ENCODE measurements at regions not wholly inside any gene's neighbourhood (a gene's known extent, or its start where the extent isn't known, plus 50 kb on each side); places are given as distances from the start of the nearest gene placed in this dataset.

DNA sequence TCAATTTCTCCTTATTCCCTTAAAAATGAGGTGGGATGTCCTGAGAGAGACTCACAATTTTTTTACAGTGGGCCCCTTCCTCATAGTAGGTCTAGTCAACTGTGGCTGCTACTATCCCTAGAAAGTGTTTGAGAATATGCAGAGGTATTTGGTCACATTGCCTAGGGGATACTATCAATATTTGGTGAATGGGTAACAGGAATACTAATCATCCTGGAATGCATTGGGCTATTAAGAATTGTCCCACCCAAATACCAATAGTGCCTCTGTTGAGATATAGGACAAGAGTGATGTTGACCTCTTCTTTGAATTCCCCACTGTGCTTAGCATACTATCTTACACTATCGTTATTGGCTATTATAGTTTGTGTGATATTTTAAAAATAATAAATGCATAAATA, 389.4 kb downstream of the DIPK2A start:
- no peaks in the 10 kb centered on the region for H3K27me3 Mint-ChIP-seq
- H3K4me1 Mint-ChIP-seq (ENCODE audit: unreplicated experiment): peaks cover 4% of the 10 kb centered on the region
- no peak overlapping the region for H3K4me3 Mint-ChIP-seq
- no peak overlapping the region for H3K27ac Mint-ChIP-seq
- TF ChIP-seq, protein P1, sequence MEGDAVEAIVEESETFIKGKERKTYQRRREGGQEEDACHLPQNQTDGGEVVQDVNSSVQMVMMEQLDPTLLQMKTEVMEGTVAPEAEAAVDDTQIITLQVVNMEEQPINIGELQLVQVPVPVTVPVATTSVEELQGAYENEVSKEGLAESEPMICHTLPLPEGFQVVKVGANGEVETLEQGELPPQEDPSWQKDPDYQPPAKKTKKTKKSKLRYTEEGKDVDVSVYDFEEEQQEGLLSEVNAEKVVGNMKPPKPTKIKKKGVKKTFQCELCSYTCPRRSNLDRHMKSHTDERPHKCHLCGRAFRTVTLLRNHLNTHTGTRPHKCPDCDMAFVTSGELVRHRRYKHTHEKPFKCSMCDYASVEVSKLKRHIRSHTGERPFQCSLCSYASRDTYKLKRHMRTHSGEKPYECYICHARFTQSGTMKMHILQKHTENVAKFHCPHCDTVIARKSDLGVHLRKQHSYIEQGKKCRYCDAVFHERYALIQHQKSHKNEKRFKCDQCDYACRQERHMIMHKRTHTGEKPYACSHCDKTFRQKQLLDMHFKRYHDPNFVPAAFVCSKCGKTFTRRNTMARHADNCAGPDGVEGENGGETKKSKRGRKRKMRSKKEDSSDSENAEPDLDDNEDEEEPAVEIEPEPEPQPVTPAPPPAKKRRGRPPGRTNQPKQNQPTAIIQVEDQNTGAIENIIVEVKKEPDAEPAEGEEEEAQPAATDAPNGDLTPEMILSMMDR (conservative IDR thresholded peaks at IDR 0.05): no peak
- DNase-seq (ENCODE audit: extremely low spot score, unreplicated experiment): no peak
- peaks cover 8% of the 10 kb centered on the region for H3K9me3 Mint-ChIP-seq
- peaks cover 4% of the 10 kb centered on the region for H3K36me3 Mint-ChIP-seq

DNA sequence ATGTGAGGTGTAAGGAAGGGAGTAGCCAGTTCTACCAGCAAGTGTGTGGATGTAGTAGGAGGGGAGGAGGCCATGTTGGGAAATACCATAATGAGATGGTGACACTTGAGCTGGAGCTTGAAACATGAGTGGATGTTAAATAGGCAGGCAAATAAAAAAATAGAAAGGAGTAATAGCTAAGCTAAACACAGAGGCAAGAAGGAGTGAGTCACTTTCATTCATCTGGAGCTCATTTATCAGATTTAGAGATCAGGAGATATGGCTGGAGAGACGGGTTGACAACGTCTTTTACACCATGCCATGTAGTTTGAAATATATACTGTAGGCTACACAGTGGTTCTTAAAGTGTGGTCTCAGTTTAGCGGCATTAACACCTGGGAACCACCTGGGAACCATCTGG, 390.5 kb downstream of the DIPK2A start:
- H3K27ac Mint-ChIP-seq: peak overlapping the region; percentile 16
- H3K36me3 Mint-ChIP-seq: peaks cover 7% of the 10 kb centered on the region

DNA sequence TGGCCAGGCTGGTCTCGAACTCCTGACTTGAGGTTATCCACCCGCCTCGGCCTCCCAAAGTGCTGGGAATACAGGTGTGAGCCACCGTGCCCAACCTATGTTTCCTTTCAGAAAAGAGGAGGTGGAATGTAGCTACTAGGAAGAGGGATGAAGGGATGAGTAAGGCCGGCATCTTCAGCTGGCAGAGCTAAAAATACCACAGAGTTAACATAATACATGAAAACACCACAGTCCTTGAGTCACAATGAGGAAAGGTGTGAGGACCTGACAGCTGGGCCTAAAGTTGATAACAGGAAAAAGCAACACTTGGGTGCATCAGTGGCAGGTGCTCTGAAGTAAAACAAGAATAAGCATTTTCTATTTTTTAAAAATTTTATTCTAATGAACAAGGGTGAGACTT, 392.2 kb downstream of the DIPK2A start:
- Mint-ChIP-seq H3K27ac (no peak overlapping the region), H3K4me3 (no peak overlapping the region), H3K36me3 (peaks cover 7% of the 10 kb centered on the region), H3K4me1 (ENCODE audit: unreplicated experiment) (peaks cover 4% of the 10 kb centered on the region), H3K9me3 (peaks cover 20% of the 10 kb centered on the region), H3K27me3 (no peaks in the 10 kb centered on the region)
- TF ChIP-seq, protein P1 (conservative IDR thresholded peaks at IDR 0.05): no peak
- DNase-seq (ENCODE audit: extremely low spot score, unreplicated experiment): no peak

More for the DNA sequence above, 390.5 kb downstream of the DIPK2A start:
- DNase-seq (ENCODE audit: extremely low spot score, unreplicated experiment): no peak
- Mint-ChIP-seq H3K9me3 (peaks cover 12% of the 10 kb centered on the region), H3K4me1 (ENCODE audit: unreplicated experiment) (peaks cover 4% of the 10 kb centered on the region), H3K4me3 (no peak overlapping the region), H3K27me3 (no peaks in the 10 kb centered on the region)
- TF ChIP-seq, protein P1 (conservative IDR thresholded peaks at IDR 0.05): no peak

DNA sequence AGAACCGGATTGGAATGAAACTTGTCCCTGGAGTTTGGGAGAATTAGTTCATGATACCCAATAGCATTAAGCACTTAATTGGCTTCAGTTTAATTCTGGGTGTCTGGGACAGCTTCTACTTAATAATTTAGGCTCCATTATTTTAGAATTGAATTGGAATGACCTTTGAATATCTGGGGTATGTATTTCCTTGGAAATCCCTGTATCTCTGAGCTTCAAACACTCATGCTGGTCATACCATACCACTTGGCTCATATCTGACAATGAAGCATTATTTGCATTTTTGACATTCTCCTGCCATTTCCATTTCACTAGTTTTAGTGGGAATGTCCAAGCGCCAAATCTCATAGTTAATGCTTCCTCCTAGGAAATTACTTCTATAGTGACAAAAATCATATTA, 393.1 kb downstream of the DIPK2A start:
- TF ChIP-seq, protein P1 (conservative IDR thresholded peaks at IDR 0.05): no peak
- Mint-ChIP-seq H3K36me3 (peaks cover 7% of the 10 kb centered on the region), H3K27me3 (no peaks in the 10 kb centered on the region), H3K27ac (no peak overlapping the region), H3K4me3 (no peak overlapping the region), H3K9me3 (peaks cover 20% of the 10 kb centered on the region), H3K4me1 (ENCODE audit: unreplicated experiment) (peaks cover 4% of the 10 kb centered on the region)
- no peak for DNase-seq (ENCODE audit: extremely low spot score, unreplicated experiment)

DNA sequence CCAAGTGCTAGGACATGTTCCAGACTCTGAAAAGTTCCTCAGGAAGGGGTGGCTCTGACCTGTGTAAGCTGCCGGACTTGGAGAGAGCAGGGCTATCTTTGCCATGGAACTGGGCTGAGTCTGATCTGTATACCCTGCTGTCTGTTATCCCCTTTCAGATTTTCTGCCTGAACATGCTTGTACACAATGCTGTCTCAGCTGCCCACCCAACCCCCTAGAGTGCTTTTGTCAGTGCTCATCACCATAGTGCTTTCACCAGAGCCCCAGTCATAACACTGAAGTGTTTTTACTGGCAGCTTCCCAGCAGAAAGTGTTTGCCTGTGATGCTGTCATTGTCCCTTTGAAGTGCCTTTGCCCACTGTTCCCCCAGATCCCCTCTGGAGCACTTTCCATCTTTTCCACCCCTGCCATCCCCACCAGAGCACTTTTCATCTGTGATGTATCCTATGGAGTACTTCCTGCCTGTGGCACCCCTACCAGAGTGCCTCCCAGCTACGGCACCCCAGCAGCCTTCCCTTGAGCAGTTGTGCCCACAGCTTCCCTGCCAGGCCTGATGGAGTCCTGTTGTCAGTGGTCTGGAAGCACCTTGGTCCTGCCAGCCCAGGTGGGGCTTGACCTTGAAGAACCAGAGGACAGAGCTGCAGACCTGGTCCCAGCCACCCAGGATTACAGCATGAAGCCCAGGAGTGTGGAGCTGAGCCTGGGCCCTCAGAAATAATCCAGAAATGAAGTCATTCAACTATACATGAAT, 397.7 kb downstream of the DIPK2A start:
- no peak for DNase-seq (ENCODE audit: extremely low spot score, unreplicated experiment)
- no peak overlapping the region for H3K4me3 Mint-ChIP-seq
- TF ChIP-seq, protein P1 (conservative IDR thresholded peaks at IDR 0.05): no peak
- H3K36me3 Mint-ChIP-seq: peaks cover 7% of the 10 kb centered on the region
- H3K9me3 Mint-ChIP-seq: peaks cover 15% of the 10 kb centered on the region
- no peak overlapping the region for H3K27ac Mint-ChIP-seq
- no peaks in the 10 kb centered on the region for H3K27me3 Mint-ChIP-seq
- H3K4me1 Mint-ChIP-seq (ENCODE audit: unreplicated experiment): no peaks in the 10 kb centered on the region
